Endothelial cell of umbilical vein (primary cell): ENCODE measurements at regions not wholly inside any gene's neighbourhood (a gene's known extent, or its start where the extent isn't known, plus 50 kb on each side); places are given as distances from the start of the nearest gene placed in this dataset.

Experiments
- BruUV-seq: library from RNA; stranded (reverse); fragments of 400-500 nt; replicated peaks from 2 replicates; lab custom pipeline; 2021; lab: Mats Ljungman, UMichigan
- CTCF ChIA-PET: fragments of 300-600, 350-600 bp; sonication (Branson Sonifier 250); formaldehyde crosslinking; loops from one replicate; lab custom pipeline; 2021; ENCODE audit warnings: antibody characterized with exemption, inconsistent platforms; lab: Charles Lee
- POLR2A ChIA-PET: fragments of 300-600, 350-600 bp; sonication (Branson Sonifier 250); formaldehyde crosslinking; loops from one replicate; lab custom pipeline; 2021; ENCODE audit warnings: antibody characterized with exemption, inconsistent platforms; lab: Charles Lee
- DNase-seq: peaks from one replicate; pipeline ENCODE4 v3.0.0-alpha.2; 2011; ENCODE audit warnings: low read depth, low spot score
- FAIRE-seq: peaks from 2 replicates; lab custom pipeline; 2011; peaks lifted over from hg19 to GRCh38; lab: Jason Lieb, UNC
- H2AFZ ChIP-seq: 2 replicates; pipeline ENCODE4 v1.6.0; 2012; ENCODE audit warnings: low read depth, low read length, control low read depth, inconsistent platforms
- H3K27ac ChIP-seq: 2 replicates; pipeline ENCODE4 v1.5.1; 2011; ENCODE audit warnings: low read depth, mild to moderate bottlenecking, control low read depth, low read length, moderate library complexity; ENCODE audit not compliant: insufficient read depth
- H3K27me3 ChIP-seq, 2 experiments: 2 replicates each; pipeline versions ENCODE4 v1.6.0 to v1.6.1; 2011; ENCODE audit warnings: low read length in 2 of 2, mixed read lengths in 1 of 2; ENCODE audit not compliant: control insufficient read depth in 2 of 2, insufficient read depth in 2 of 2
- H3K36me3 ChIP-seq, 2 experiments: 2 replicates in 1 of 2; 3 replicates in 1 of 2; pipeline ENCODE4 v1.5.1; 2011; ENCODE audit warnings: low read length in 2 of 2, mild to moderate bottlenecking in 1 of 2, moderate library complexity in 1 of 2; ENCODE audit not compliant: control insufficient read depth in 2 of 2, insufficient read depth in 2 of 2; ENCODE audit errors: extremely low read depth in 1 of 2
- H3K4me1 ChIP-seq: 3 replicates; pipeline ENCODE4 v1.5.1; 2011; ENCODE audit warnings: mild to moderate bottlenecking, low read length; ENCODE audit not compliant: control insufficient read depth, insufficient read depth; ENCODE audit errors: extremely low read depth
- H3K4me2 ChIP-seq: 2 replicates; pipeline ENCODE4 v1.6.1; 2011; ENCODE audit warnings: low read length, control low read depth, mixed read lengths; ENCODE audit not compliant: insufficient read depth
- H3K4me3 ChIP-seq, 3 experiments: fragments of 200-600 bp in 1 of 3; sonication (generic), shearing (Covaris generic) in 1 of 3; replicated peaks in 1 of 3; 2 replicates each; pipeline ENCODE4 v1.5.1; 2011 to 2016; ENCODE audit warnings: control low read depth in 3 of 3, low read length in 3 of 3, mild to moderate bottlenecking in 2 of 3, inconsistent platforms in 1 of 3, low read depth in 1 of 3, moderate library complexity in 1 of 3; ENCODE audit not compliant: insufficient read depth in 1 of 3
- H3K79me2 ChIP-seq: 2 replicates; pipeline ENCODE4 v1.6.0; 2012; ENCODE audit warnings: low read length, inconsistent platforms; ENCODE audit not compliant: control insufficient read depth, insufficient read depth
- H3K9ac ChIP-seq: replicated peaks from 2 replicates; pipeline ENCODE3; 2011; ENCODE audit warnings: low read length, control low read depth; ENCODE audit not compliant: insufficient read depth; ENCODE audit errors: extremely low read depth
- H3K9me1 ChIP-seq: replicated peaks from 3 replicates; pipeline ENCODE4 v1.6.0; 2011; ENCODE audit warnings: mild to moderate bottlenecking, low read length; ENCODE audit not compliant: control insufficient read depth, insufficient read depth; ENCODE audit errors: extremely low read depth
- H3K9me3 ChIP-seq: replicated peaks from 2 replicates; pipeline ENCODE4 v1.5.1; 2012; ENCODE audit warnings: low read length, inconsistent platforms; ENCODE audit not compliant: control insufficient read depth, insufficient read depth
- H4K20me1 ChIP-seq: replicated peaks from 2 replicates; pipeline ENCODE3; 2011; ENCODE audit warnings: mild to moderate bottlenecking, low read length; ENCODE audit not compliant: control insufficient read depth, insufficient read depth; ENCODE audit errors: extremely low read depth
- EZH2 ChIP-seq: IDR thresholded peaks from 2 replicates; pipeline ENCODE4 v1.6.1; 2012; ENCODE audit warnings: borderline replicate concordance, low read depth, mild to moderate bottlenecking, moderate library complexity, low read length, inconsistent platforms; ENCODE audit not compliant: severe bottlenecking
- FOS ChIP-seq: IDR thresholded peaks from 2 replicates; pipeline ENCODE4 v1.6.1; 2011; ENCODE audit warnings: mild to moderate bottlenecking, low read length, moderate library complexity, borderline replicate concordance; ENCODE audit not compliant: insufficient read depth
- GATA2 ChIP-seq: IDR thresholded peaks from 2 replicates; pipeline ENCODE4 v1.7.0; 2011; ENCODE audit warnings: low read depth, mild to moderate bottlenecking, moderate library complexity, mixed read lengths, low read length; ENCODE audit not compliant: insufficient read length, insufficient read depth
- JUN ChIP-seq: IDR thresholded peaks from 2 replicates; pipeline ENCODE4 v1.6.1; 2011; ENCODE audit warnings: borderline replicate concordance, low read depth; ENCODE audit not compliant: insufficient read length, insufficient read depth
- MYC ChIP-seq: IDR thresholded peaks from one replicate; pipeline ENCODE4 v1.6.1; 2011; ENCODE audit warnings: mild to moderate bottlenecking, low read depth, low read length
- POLR2A ChIP-seq: IDR thresholded peaks from 2 replicates; pipeline ENCODE4 v1.6.1; 2012; ENCODE audit warnings: low read depth, mild to moderate bottlenecking, control low read depth, low read length
- POLR2AphosphoS5 ChIP-seq: IDR thresholded peaks from 2 replicates; pipeline ENCODE4 v1.6.1; 2012; ENCODE audit warnings: low read depth, mild to moderate bottlenecking, control low read depth, low read length, moderate library complexity; ENCODE audit not compliant: insufficient read depth
- dilution Hi-C: fragments of 300-500 bp; cut with MboI; formaldehyde crosslinking; loops from one replicate; pipeline ENCODE4 v1.15.0; 2019; ENCODE audit warnings: low sequenced_read_pairs; ENCODE audit not compliant: extremely low pct_ligation_motif_present
- intact Hi-C: fragments of 100-400 bp; cut with micrococcal nuclease; formaldehyde crosslinking; loops from one replicate; pipeline ENCODE4 v1.10.0; 2022
- TF ChIP-seq, protein P1 (sequence below): IDR thresholded peaks from 2 replicates; pipeline ENCODE4 v1.6.1; 2011; ENCODE audit not compliant: insufficient read depth, insufficient read length
- TF ChIP-seq, protein P2 (sequence below), 2 donors: IDR thresholded peaks; 1 replicate in 1 of 2; 2 replicates in 1 of 2; pipeline ENCODE4 v1.5.1; 2011; ENCODE audit warnings: low read length in 2 of 2, mild to moderate bottlenecking in 2 of 2, moderate library complexity in 2 of 2, control low read depth in 1 of 2, inconsistent platforms in 1 of 2, low read depth in 1 of 2; ENCODE audit not compliant: insufficient read depth in 1 of 2; ENCODE audit errors: extremely low read depth in 1 of 2

DNA sequence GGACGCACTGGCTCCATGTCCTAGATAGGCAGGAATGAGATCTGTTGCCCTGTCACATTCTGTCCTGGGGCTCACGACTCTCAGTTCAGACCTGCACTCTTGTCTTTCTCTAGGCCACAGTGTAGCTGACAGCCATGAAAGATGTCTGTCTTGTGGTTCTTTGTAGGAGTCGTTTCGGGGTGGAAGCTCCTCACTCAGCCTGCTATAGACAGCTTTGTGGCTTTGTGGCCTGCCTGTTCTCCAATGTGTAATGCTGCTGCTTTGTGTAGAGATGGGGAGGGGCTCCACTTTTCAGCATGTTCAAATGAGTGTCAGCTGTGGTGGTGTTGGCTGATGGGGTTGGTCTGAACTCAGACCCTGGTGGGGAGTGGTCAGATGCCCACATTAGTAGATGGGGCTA is 410.7 kb downstream of the ACTR3B start:
- intact Hi-C loops: no loop called here
- H3K4me3 ChIP-seq: no peak overlapping the region
- FAIRE-seq: no peak

More for the DNA sequence above, 410.7 kb downstream of the ACTR3B start:
- Histone ChIP-seq H4K20me1 (no peaks in the 10 kb centered on the region), H3K27ac (no peak overlapping the region), H3K4me1 (no peaks in the 10 kb centered on the region), H3K9ac (no peak overlapping the region), H3K79me2 (no peaks in the 10 kb centered on the region), H3K9me3 (no peaks in the 10 kb centered on the region), H3K36me3 (no peaks in the 10 kb centered on the region), H3K27me3 (no peaks in the 10 kb centered on the region), H3K4me2 (no peak overlapping the region), H2AFZ (no peak overlapping the region), H3K9me1 (no peaks in the 10 kb centered on the region)
- no TSS peak for BruUV-seq
- dilution Hi-C loops: no loop called here
- no peak for DNase-seq
- ChIA-PET POLR2A (no interaction called here), CTCF (no interaction called here)
- TF ChIP-seq POLR2AphosphoS5 (no peak), JUN (no peak), FOS (no peak), MYC (no peak), EZH2 (no peak), POLR2A (no peak), GATA2 (no peak)
- TF ChIP-seq, protein P1, sequence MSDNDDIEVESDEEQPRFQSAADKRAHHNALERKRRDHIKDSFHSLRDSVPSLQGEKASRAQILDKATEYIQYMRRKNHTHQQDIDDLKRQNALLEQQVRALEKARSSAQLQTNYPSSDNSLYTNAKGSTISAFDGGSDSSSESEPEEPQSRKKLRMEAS: no peak
- TF ChIP-seq, protein P2, sequence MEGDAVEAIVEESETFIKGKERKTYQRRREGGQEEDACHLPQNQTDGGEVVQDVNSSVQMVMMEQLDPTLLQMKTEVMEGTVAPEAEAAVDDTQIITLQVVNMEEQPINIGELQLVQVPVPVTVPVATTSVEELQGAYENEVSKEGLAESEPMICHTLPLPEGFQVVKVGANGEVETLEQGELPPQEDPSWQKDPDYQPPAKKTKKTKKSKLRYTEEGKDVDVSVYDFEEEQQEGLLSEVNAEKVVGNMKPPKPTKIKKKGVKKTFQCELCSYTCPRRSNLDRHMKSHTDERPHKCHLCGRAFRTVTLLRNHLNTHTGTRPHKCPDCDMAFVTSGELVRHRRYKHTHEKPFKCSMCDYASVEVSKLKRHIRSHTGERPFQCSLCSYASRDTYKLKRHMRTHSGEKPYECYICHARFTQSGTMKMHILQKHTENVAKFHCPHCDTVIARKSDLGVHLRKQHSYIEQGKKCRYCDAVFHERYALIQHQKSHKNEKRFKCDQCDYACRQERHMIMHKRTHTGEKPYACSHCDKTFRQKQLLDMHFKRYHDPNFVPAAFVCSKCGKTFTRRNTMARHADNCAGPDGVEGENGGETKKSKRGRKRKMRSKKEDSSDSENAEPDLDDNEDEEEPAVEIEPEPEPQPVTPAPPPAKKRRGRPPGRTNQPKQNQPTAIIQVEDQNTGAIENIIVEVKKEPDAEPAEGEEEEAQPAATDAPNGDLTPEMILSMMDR (IDR thresholded peaks at IDR 0.05; ENCODE audit: extremely low read depth in 1 of 2, insufficient read depth in 1 of 2, low read depth in 1 of 2, low read length in 2 of 2): no peak
